ENCODE measurements at regions not wholly inside any gene's neighbourhood (a gene's known extent, or its start where the extent isn't known, plus 50 kb on each side); places are given as distances from the start of the nearest gene placed in this dataset.
"Not testable (repeated sequence)": the region's sequence is repeated elsewhere in the genome, so short reads cannot be mapped to it uniquely, and the experiment has no call there.

- no peak for DNase-seq
Observed at GRCh38 chr1:38787041-38787440, 72.5 kb downstream of the RRAGC start.

- no peak for DNase-seq
Observed at GRCh38 chr1:38786040-38786436, 73.5 kb downstream of the RRAGC start.

DNA sequence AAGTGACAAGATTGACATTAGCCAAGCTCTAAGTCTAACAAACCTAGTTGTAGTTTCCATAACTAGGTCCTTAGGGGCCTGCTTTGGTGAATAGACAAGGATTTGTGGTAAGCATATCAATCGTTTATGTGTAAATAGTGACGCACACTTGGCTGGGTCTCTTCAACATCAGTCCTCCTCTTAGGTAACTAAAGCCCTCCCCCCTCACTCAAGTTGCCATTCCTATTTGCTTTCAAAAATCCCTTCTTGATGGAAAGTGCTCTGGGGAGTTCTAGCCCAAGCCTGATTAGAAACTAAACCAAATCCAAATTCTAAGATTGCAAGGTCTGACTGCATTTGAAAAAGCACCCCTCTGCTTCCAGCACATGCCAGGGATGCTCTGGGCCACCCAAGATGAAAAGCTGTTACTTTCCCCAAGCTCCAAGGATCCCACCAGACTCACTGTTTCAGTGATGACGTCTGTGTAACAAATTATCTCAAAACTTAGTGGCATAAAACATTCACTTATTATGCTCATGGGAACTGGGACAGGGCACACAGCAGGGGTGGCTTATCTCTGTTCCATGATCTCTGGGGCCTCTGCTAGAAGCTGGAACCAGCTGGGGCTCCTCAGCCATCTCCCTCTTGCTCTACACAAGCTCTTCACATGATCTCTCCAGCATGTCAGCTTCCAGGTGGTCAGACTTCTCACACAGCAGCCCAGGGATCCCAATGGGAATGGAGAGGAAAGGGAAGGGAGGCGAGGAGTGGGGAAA is 74.1 kb downstream of the RRAGC start:
- no peak for DNase-seq

DNA sequence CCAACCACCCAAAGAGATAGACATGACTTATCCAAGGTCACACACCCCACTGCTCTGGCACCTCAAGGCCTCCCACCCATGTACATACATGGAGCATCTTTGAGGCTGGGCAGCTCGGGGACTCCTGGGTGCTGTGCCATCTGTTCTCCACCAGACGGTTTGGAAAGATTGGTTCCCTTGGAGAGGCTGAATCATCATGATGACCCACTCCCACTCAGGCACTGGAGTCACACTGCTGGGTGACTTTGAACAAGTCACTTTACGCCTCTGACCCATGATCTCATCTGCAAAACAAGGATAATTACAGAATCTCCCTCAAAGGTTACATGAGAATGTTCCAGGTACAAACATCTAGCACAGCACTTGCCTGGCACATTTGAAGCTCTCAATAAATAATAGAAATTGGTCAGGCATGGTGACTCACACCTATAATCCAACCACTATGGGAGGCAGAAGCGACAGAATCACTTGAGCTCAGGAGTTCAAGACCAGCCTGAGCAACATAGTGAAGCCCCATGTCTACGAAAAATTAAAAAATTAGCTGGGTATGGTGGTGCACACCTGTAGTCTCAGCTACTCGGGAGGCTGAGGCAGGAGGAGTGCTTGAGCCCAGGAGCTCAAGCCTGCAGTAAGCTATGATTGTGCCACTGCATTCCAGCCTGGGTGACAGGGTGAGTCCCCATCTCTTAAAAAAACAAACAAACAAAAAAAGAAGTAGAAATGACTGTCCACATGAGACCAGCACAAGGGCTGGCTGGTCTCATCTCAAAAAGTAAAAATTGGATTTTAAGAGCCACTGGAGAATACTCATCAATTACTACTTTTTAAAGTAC is 74.9 kb downstream of the RRAGC start:
- no peak for DNase-seq

DNA sequence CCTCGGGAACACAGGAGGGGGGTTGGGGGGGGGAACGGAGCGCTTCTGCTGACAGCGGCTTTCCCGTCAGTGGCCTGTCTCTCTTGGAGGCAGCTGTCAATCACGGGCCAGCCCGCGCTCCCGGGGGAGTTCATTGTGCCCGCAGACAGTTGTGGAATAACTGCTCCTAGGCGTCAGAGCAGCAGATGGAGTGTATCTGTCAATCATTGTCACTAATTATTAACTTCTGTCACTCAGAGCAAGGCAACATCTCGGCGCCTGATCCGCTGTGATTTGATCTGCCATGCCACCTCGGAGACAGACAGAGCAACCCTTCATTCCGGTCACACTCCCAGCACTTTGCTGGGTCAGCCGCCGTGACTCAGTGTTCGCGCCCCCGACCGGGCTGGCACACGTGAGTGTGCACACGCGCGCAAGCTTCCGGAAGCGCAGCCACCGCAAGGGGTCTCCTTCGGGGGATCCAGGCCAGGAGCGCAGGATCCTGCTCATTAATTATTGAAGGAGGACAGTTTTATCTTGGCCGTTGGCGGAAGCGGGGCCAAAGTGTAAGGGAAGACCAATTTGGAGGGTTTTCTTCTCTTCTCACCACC is 75.8 kb downstream of the RRAGC start:
- DNase-seq, result no peak

- no peak for DNase-seq
Observed at GRCh38 chr1:38781872-38782617, 77.5 kb downstream of the RRAGC start.

- no peak for DNase-seq
Observed at GRCh38 chr1:38780133-38780532, 79.4 kb downstream of the RRAGC start.

DNA sequence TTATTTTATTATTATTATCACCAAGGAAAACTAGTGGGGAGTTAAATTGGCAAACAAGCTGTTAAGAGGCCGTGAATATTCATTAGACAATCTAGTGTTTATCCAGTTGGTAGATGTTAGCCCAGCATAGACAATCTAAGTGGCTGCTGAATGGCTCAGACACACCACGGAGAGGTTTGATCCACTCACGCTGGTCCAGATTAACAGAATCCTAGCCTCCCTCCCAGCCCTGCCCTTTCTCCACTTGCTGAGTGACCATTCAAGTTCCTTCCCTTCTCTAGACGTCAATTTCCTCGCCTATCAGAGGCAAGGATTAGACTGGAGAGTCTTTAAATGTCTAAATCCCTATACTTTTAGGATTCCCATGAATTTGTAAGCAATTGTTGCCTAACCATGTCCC is 80.1 kb downstream of the RRAGC start:
- no peak for DNase-seq

DNA sequence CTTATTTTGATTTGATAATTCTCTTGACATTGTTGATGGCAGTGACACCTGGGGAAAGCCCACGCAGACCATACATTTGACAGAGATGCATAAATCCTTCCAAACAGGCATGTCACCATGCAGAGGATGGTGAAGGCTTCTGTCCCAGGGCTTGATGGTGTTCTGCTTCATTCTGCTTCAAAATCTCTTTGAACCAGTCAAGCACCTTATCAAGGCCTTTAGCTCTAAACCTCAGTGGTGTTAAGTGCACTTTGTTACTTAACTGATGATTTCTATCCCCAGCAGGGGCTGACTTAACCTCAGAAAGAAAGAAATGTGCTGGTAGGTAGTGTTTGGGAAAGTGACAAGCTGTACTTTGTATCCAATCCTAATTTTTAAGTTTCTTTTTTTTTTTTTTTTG is 81.1 kb downstream of the RRAGC start:
- no peak for DNase-seq

DNA sequence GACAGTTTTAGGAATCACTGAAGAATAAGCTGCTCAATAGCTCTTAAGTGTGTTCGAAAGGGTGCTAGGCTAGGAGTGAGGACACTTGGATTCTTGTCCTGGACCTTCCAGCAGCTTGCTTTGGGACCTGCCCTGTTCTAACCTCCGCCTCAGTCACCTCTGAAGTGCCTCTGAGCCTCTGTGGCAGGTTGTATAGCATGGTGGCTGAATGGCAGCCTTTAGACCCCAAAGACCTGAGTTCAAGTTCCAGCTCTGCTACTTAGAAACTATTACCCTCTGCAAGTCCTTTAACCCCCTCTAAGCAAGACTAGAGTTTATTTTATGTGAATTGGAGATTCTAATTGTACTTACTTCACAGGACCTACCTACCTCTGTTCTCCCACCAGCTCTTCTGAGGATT is 81.5 kb downstream of the RRAGC start:
- DNase-seq, result no peak

- DNase-seq, result no peak
Observed at GRCh38 chr1:38777464-38777957, 82.1 kb downstream of the RRAGC start.

GRCh38 chr1:38776466-38777065 is 83.0 kb downstream of the RRAGC start:
- DNase-seq, result no peak

- DNase-seq, result no peak
Observed at GRCh38 chr1:38775175-38775845, 84.3 kb downstream of the RRAGC start.

DNA sequence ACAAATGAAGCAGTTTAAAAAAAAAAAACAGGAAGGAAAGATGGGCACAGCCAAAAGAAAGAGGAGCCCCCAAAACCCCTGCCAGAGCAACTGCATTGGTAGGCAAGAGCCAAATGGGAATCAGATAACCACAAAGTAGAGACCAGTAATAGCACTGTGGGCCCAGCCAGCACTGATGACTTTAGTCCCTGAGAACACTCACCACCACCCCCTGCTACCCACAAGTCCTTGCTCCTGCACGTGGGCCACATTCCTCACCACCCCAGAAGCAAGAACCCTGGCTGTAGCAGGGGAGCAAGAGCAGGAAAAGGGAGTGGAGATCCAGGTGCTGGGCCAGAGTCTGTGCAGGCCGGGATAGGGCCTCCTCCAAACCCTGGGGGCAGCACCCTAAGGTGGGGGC is 86.1 kb downstream of the RRAGC start:
- DNase-seq, result no peak

GRCh38 chr1:38772953-38773352 is 86.6 kb downstream of the RRAGC start:
- DNase-seq, result no peak

- DNase-seq, result no peak
Observed at GRCh38 chr1:38772026-38772425, 87.5 kb downstream of the RRAGC start.

- not testable (repeated sequence) for DNase-seq
Observed at GRCh38 chr1:38770516-38771173, 88.9 kb downstream of the RRAGC start.

DNA sequence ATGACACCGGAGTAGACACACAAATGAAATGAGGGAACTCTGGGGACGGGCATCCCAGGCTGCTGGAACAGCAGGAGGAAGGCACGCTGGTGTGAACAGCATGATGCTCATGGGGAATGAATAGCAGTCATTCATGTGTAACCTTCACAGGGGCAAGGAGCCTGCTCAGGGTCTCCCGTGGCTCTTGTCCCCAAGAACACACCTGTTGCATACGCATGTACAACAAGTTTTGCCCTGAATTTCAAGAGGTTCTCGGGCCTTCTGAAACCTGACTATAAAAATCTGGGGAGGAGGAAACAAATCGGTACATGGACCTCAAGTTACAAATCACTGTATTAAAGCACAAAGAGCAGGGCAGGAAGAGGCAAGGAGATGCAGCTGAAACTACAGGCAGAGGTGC is 93.4 kb downstream of the RRAGC start:
- DNase-seq, result no peak

DNA sequence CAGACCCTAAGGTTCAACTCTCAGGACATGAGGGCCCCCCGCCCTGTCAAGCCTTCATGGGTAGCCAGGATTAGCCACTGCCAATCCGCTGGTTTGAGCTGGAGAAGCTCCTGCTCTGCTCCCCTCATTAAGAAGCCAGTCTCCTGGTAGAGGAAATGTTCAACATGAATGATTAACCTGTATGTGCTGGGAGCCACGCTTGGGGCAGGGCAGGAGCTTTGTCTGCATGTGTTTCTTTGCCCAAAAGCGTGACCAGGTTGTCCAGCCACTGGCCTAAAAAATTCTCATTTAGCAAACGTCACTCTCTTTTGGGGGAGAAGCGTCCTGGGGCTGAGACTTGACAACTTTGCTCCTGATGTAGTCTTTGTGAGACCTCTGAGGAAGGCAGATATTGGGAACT is 96.5 kb downstream of the RRAGC start:
- DNase-seq, result no peak

DNA sequence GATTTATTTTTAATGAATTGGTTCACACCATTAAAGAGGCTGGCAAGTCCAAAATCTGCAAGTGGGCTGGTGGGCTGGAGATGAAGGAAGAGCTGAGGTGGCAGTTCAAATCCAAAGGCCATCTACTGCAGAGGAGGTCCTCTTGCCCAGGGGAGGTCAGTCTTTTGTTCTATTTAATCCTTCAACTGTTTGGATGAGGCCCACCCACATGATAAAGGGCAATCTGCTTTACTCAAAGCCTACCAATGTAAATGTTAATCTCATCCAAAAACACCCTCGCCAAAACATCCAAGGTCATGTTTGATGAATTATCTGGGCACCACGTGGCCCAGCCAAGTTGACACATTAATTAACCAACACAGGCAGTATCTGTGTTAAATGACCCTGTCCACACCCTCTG is 99.0 kb downstream of the RRAGC start:
- DNase-seq, result no peak

DNA sequence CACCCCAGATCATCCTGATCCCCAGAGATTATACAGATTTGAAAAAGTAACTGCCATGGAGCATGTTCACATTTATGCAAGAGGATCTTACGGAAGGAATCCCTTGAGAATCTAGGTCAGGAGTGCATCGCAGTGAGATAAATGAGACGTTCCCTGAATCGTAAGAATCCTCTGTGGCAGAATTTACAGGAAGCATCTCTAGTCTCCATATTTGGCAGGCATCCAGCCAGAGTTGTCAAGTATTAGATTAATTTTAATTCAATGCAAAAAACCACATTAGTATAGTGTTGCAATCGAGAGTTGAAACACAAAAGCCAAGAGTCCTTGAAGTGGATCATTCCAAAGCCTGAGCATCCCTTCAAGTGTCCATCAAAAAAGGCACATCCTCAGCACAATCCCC is 100.8 kb downstream of the RRAGC start:
- DNase-seq, result no peak

Measured in muscle of back (tissue), 3 donors.